Brain microvascular endothelial cell (primary cell): ENCODE measurements at regions not wholly inside any gene's neighbourhood (a gene's known extent, or its start where the extent isn't known, plus 50 kb on each side); places are given as distances from the start of the nearest gene placed in this dataset.

Source experiments
- DNase-seq: peaks from one replicate; pipeline ENCODE4 v3.0.0-alpha.2; 2020
- H3K27ac ChIP-seq: fragments of 250-450 bp; sonication (Bioruptor Pico); 2 replicates; pipeline ENCODE4 v1.5.1; 2020; ENCODE audit warnings: mild to moderate bottlenecking, moderate library complexity
- H3K27me3 ChIP-seq: fragments of 250-450 bp; sonication (Bioruptor Pico); replicated peaks from 2 replicates; pipeline ENCODE4 v1.5.1; 2020; ENCODE audit warnings: mild to moderate bottlenecking
- H3K36me3 ChIP-seq: fragments of 250-450 bp; sonication (Bioruptor Pico); replicated peaks from 2 replicates; pipeline ENCODE4 v1.5.1; 2020; ENCODE audit warnings: mild to moderate bottlenecking
- H3K4me3 ChIP-seq: 2 replicates; pipeline ENCODE4 v1.5.1; 2011; ENCODE audit warnings: low read depth, mild to moderate bottlenecking, control low read depth, low read length, moderate library complexity
- in situ Hi-C: cut with HindIII; loops from 2 replicates; pipeline ENCODE4 v1.10.0; 2017; ENCODE audit warnings: low sequenced_read_pairs, low pct_ligation_motif_present
- TF ChIP-seq, protein P1 (sequence below): IDR thresholded peaks from 2 replicates; pipeline ENCODE4 v1.5.1; 2011; ENCODE audit warnings: low read depth, mild to moderate bottlenecking, moderate library complexity, low read length, control low read depth, inconsistent platforms; ENCODE audit errors: missing control alignments

- TF ChIP-seq, protein P1, sequence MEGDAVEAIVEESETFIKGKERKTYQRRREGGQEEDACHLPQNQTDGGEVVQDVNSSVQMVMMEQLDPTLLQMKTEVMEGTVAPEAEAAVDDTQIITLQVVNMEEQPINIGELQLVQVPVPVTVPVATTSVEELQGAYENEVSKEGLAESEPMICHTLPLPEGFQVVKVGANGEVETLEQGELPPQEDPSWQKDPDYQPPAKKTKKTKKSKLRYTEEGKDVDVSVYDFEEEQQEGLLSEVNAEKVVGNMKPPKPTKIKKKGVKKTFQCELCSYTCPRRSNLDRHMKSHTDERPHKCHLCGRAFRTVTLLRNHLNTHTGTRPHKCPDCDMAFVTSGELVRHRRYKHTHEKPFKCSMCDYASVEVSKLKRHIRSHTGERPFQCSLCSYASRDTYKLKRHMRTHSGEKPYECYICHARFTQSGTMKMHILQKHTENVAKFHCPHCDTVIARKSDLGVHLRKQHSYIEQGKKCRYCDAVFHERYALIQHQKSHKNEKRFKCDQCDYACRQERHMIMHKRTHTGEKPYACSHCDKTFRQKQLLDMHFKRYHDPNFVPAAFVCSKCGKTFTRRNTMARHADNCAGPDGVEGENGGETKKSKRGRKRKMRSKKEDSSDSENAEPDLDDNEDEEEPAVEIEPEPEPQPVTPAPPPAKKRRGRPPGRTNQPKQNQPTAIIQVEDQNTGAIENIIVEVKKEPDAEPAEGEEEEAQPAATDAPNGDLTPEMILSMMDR: no peak
- no peaks in the 10 kb centered on the region for H3K36me3 ChIP-seq
- no peak overlapping the region for H3K4me3 ChIP-seq
- H3K27me3 ChIP-seq: no peaks in the 10 kb centered on the region
- DNase-seq: no peak
- in situ Hi-C loops: no loop called here
- H3K27ac ChIP-seq: no peak overlapping the region
These were observed 120.3 kb downstream of the NREP start for GRCh38 chr5:111636736-111637135.

GRCh38 chr5:111635916-111636570 is 121.0 kb downstream of the NREP start:
- H3K36me3 ChIP-seq: no peaks in the 10 kb centered on the region
- H3K4me3 ChIP-seq: no peak overlapping the region
- in situ Hi-C loops: no loop called here
- DNase-seq: no peak
- no peaks in the 10 kb centered on the region for H3K27me3 ChIP-seq
- TF ChIP-seq, protein P1: no peak
- no peak overlapping the region for H3K27ac ChIP-seq

DNA sequence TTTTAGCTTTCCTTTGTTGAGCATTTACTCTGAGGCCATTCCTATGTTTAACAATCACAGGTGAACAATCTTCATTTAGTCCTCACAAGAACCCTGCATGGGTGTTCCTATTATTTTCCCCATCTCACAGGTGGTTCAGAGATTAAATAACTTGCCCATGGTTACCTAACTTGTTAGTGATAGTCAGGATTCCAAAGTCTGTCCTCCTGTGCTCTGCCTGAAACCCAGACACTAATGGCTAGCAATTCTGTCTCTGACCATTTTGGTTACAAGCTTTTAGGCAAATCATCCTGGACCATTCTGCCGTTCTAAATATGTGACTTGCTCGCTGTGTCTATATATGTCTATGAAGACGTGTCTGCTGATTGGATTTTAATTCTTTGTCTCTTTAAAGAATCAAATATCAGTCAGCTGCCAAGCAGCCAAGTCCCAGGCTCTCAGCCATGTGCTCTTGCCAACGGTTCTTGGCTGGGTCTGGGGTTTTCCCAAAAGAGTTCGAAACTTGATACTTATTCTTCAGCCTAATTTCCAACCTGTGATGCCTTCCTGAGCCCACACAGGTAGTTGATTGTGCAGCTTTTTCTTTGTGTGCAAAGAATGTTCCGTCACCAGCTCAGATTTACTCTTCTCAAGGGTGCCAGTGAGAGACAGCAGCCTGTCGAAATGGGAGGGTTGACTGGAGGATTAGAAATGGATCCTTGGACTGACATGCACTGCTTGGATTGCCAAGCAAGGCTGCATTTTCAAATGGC is 121.7 kb downstream of the NREP start:
- Histone ChIP-seq H3K36me3 (no peaks in the 10 kb centered on the region), H3K27me3 (no peaks in the 10 kb centered on the region), H3K4me3 (no peak overlapping the region), H3K27ac (no peak overlapping the region)
- in situ Hi-C loops: no loop called here
- DNase-seq: no peak
- TF ChIP-seq, protein P1: no peak

DNA sequence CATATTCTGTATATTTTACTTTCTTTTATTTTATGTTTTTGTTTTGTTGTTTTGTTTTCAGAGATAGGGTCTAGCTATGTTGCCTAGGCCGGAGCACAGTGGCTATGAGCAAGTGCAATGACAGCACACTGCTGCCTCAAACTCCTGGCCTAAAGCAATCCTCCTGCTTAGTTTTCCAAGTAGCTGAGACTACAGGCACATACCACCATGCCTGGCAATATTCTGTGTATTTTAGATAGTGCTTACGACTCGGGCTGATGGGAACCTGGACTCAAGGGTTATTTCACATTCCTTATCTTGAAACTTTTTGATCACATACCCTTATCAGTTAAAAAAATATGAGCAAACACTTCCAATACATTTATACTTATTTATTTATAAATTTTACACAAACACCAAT is 119.0 kb upstream of the STARD4 start:
- Histone ChIP-seq H3K36me3 (no peaks in the 10 kb centered on the region), H3K4me3 (no peak overlapping the region), H3K27ac (no peak overlapping the region), H3K27me3 (no peaks in the 10 kb centered on the region)
- DNase-seq: no peak
- in situ Hi-C loops: no loop called here
- TF ChIP-seq, protein P1: no peak

GRCh38 chr5:111628901-111629300 is 116.6 kb upstream of the STARD4 start:
- TF ChIP-seq, protein P1: no peak
- no peaks in the 10 kb centered on the region for H3K36me3 ChIP-seq
- H3K27me3 ChIP-seq: no peaks in the 10 kb centered on the region
- H3K4me3 ChIP-seq: no peak overlapping the region
- no peak for DNase-seq
- no peak overlapping the region for H3K27ac ChIP-seq
- in situ Hi-C loops: no loop called here
